Right lobe of liver (tissue), 6 donors: ENCODE measurements at regions not wholly inside any gene's neighbourhood (a gene's known extent, or its start where the extent isn't known, plus 50 kb on each side); places are given as distances from the start of the nearest gene placed in this dataset.

Source experiments
- ATAC-seq, 4 donors: fragments of 200-7000 bp; cut with Tn5 transposase; one replicate each; pipeline ENCODE4 v1.9.1; 2020; ENCODE audit warnings: mild to moderate bottlenecking in 4 of 4, moderate library complexity in 4 of 4
- DNase-seq, 3 donors: peaks; one replicate each; pipeline ENCODE4 v3.0.0-alpha.2; 2020
- H3K27ac ChIP-seq, 3 donors: fragments of 200-600 bp; one replicate each; pipeline ENCODE4 v1.8.0; 2022
- H3K27me3 ChIP-seq, 2 donors: fragments of 200-600 bp; one replicate each; pipeline ENCODE4 v1.8.0; 2022
- H3K36me3 ChIP-seq, 4 donors: fragments of 200-600 bp; sonication (generic) in 1 of 4; one replicate each; pipeline versions ENCODE4 v1.5.1 to v1.8.0; 2017 to 2022; ENCODE audit warnings: control low read depth in 1 of 4
- H3K4me1 ChIP-seq, 4 donors: fragments of 200-600 bp; sonication (generic) in 1 of 4; one replicate each; pipeline versions ENCODE4 v1.5.1 to v1.8.0; 2017 to 2022; ENCODE audit warnings: control low read depth in 1 of 4
- H3K4me3 ChIP-seq, 3 donors: fragments of 200-600 bp; one replicate each; pipeline ENCODE4 v1.8.0; 2022
- H3K9me3 ChIP-seq, 4 donors: fragments of 200-600 bp; sonication (generic) in 1 of 4; one replicate each; pipeline versions ENCODE4 v1.5.1 to v1.8.0; 2017 to 2022; ENCODE audit warnings: control low read depth in 1 of 4
- POLR2A ChIP-seq: fragments of 450-650 bp; IDR thresholded peaks from one replicate; pipeline ENCODE4 v1.6.1; 2017; ENCODE audit warnings: antibody characterized with exemption, mild to moderate bottlenecking
- WGBS: methylation state at CpG from one replicate; pipeline ENCODE4 v1.1.6; 2018; ENCODE audit warnings: low coverage, low lambda C conversion rate; ENCODE audit not compliant: insufficient coverage; ENCODE audit errors: missing lambda C conversion rate; 5-methylcytosine and 5-hydroxymethylcytosine counted together
- intact Hi-C, 2 donors: fragments of 100-400 bp; cut with DNase I; formaldehyde crosslinking; loops; one replicate each; pipeline versions ENCODE4 v1.11.2 to v1.14.1; 2022
- TF ChIP-seq, protein P1 (sequence below), 4 donors: fragments of 200-600 bp in 3 of 4; fragments of 450-650 bp in 1 of 4; IDR thresholded peaks; one replicate each; pipeline versions ENCODE4 v1.5.1 to v1.8.0; 2016 to 2022; ENCODE audit warnings: antibody characterized with exemption in 4 of 4, mild to moderate bottlenecking in 2 of 4
- donor health status: DM: no; HTN: yes; CAD: no.
- donor health status: DM: no; HTN: no; CAD: no.
- donor health status: DM: no; HTN: no; CAD: no.
- donor health status: DM: no; HTN: yes; CAD: no.
- donor health status: DM: no; HTN: yes; CAD: no.

DNA sequence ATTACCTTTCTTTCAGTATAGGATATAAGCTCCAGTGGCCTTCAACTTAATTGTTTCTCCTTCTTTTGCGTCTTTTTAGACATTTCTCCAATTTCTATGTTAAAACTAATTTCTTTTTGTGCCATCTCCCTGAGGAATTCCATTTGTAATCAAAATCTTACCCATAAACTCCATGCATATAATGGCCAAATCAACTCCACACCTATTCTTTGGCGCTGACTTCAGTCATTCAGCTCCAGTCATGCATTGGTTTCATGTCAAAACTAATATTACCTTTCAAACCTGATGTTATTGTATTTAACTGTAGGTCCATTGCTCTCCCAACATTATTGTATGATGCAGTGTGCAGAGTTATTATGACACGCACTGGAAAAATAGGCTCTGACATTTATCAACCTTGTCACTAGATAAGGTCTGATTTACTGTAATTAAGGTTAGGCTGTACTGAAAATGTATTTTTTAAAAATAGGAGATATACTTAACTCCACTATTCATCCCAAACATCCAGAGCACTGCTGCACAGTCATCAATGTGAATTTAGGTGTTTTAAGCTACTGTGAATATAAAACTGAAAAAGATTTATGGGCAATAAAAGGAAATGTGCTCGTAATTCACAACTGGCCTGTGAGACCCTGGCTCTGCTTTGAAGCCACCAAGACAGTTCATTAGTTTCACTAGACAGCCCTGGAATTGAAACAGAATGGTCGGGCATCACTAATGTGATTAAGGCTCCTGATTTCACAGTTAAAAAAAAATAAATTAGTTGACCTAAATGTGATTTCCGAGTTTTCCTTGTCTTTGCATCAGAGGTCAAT is 180.6 kb upstream of the GRIA4 start:
- Histone ChIP-seq H3K36me3 (no peaks in the 10 kb centered on the region), H3K27me3 (no peaks in the 10 kb centered on the region), H3K9me3 (no peaks in the 10 kb centered on the region), H3K4me1 (no peaks in the 10 kb centered on the region), H3K27ac (no peak overlapping the region), H3K4me3 (no peak overlapping the region)
- intact Hi-C loops, result no loop called here
- no peak for TF ChIP-seq POLR2A
- TF ChIP-seq, protein P1, sequence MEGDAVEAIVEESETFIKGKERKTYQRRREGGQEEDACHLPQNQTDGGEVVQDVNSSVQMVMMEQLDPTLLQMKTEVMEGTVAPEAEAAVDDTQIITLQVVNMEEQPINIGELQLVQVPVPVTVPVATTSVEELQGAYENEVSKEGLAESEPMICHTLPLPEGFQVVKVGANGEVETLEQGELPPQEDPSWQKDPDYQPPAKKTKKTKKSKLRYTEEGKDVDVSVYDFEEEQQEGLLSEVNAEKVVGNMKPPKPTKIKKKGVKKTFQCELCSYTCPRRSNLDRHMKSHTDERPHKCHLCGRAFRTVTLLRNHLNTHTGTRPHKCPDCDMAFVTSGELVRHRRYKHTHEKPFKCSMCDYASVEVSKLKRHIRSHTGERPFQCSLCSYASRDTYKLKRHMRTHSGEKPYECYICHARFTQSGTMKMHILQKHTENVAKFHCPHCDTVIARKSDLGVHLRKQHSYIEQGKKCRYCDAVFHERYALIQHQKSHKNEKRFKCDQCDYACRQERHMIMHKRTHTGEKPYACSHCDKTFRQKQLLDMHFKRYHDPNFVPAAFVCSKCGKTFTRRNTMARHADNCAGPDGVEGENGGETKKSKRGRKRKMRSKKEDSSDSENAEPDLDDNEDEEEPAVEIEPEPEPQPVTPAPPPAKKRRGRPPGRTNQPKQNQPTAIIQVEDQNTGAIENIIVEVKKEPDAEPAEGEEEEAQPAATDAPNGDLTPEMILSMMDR (IDR thresholded peaks at IDR 0.05), result no peak
- WGBS, result 54% methylated on average over 6 of the region's 6 CpGs
- DNase-seq (no peak), ATAC-seq (no peak)

DNA sequence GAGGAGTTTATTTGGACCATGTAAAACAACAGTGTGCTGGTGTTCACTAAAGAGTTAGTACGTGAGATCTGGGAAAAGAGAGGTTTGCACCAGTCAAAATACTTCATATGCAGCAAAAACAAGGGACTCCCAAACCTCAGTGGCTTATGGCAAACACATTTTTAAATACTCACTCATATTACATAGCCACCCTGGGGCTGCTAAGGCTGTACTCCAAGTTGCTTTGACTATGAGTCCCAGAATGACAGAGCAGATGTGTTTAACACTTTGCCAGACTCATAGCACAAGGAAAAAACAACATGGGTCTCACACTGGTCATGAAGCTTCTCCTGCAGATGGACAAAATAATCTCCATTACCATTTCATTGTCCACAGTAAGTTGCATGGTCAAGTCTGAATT is 202.8 kb upstream of the GRIA4 start:
- DNase-seq (no peak), ATAC-seq (no peak)
- no peaks in the 10 kb centered on the region for H3K4me1 ChIP-seq
- no peaks in the 10 kb centered on the region for H3K27me3 ChIP-seq
- no peak overlapping the region for H3K4me3 ChIP-seq
- no peak overlapping the region for H3K27ac ChIP-seq
- no peaks in the 10 kb centered on the region for H3K36me3 ChIP-seq
- 38% methylated on average over 1 of the region's 1 CpG for WGBS
- no peaks in the 10 kb centered on the region for H3K9me3 ChIP-seq
- TF ChIP-seq, protein P1 (IDR thresholded peaks at IDR 0.05), result no peak
- no peak for TF ChIP-seq POLR2A
- intact Hi-C loops, result no loop called here

DNA sequence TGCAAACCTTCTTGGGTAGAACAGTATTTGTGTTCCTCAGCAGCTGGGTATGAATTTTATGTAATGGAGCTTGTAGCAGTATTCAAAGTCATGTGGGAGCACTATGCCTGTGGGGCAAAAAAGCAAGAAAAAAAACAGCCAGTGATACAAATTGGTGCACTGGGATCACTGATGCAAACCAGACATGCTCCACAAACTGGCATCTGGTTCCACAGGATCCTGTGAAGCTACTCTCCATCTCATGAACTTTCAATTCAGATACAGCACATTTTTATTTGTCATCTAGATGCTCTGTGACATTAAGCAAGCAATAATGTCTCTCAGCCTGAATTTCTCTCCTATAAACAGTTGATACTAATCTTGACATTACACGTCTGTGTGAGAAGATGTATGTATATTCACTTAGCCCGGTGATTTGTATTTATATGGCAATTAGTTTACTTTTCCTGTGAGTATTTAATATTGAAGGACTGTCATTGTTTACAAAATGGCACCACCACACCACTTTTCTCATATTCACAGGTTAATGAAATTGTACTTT is 208.5 kb upstream of the GRIA4 start:
- Histone ChIP-seq H3K4me3 (no peak overlapping the region), H3K4me1 (no peaks in the 10 kb centered on the region), H3K27ac (no peak overlapping the region), H3K27me3 (no peaks in the 10 kb centered on the region), H3K9me3 (no peaks in the 10 kb centered on the region), H3K36me3 (no peaks in the 10 kb centered on the region)
- no peak for ATAC-seq
- 46% methylated on average over 2 of the region's 2 CpGs for WGBS
- DNase-seq, result no peak
- no peak for TF ChIP-seq POLR2A
- TF ChIP-seq, protein P1 (IDR thresholded peaks at IDR 0.05), result no peak
- intact Hi-C loops, result no loop called here

DNA sequence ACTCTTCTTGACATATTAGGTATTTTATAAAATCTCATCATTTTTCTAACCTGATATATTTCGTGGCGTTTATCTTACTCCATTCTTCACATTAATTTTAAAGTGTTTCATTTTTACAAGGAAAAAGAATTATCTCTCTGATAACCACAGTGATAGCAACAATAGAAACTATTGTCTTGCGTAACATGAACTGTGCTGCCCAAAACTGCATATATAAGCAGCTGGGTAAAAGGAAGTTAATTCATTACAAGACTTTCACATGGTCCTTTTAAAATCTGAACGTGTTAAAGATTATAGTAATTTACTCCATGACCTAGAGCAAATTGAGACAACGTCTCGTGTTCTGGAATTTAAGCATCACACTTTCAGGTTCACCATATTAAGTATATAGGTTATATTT is 210.4 kb upstream of the GRIA4 start:
- TF ChIP-seq POLR2A, result no peak
- TF ChIP-seq, protein P1 (IDR thresholded peaks at IDR 0.05), result no peak
- ATAC-seq (peak in 2 of 4 donors; percentile 23 to 24), DNase-seq (no peak)
- intact Hi-C loops, result no loop called here
- Histone ChIP-seq H3K27ac (no peak overlapping the region), H3K27me3 (no peaks in the 10 kb centered on the region), H3K36me3 (no peaks in the 10 kb centered on the region), H3K4me1 (no peaks in the 10 kb centered on the region), H3K4me3 (no peak overlapping the region), H3K9me3 (no peaks in the 10 kb centered on the region)
- WGBS, result 30% methylated on average over 6 of the region's 6 CpGs
